ENCODE measurements at regions not wholly inside any gene's neighbourhood (a gene's known extent, or its start where the extent isn't known, plus 50 kb on each side); places are given as distances from the start of the nearest gene placed in this dataset.

GRCh38 chr5:169389318-169389717, 88.4 kb upstream of the SLIT3 start:
- no peaks in the 10 kb centered on the region for H3K79me2 ChIP-seq (ENCODE audit: control insufficient read depth, insufficient read depth, low read length)
- H2AFZ ChIP-seq (ENCODE audit: low read depth, low read length): no peak overlapping the region
- TF ChIP-seq MYC (IDR thresholded peaks at IDR 0.05; ENCODE audit: low read depth, low read length): no peak
- TF ChIP-seq POLR2AphosphoS5 (IDR thresholded peaks at IDR 0.05; ENCODE audit: insufficient read depth, low read depth, low read length): no peak
- TF ChIP-seq POLR2A (IDR thresholded peaks at IDR 0.05; ENCODE audit: low read depth, low read length): no peak
- no peak for TF ChIP-seq GATA2 (IDR thresholded peaks at IDR 0.05; ENCODE audit: insufficient read depth, insufficient read length, low read depth, low read length)
- no peak for TF ChIP-seq CTCF (IDR thresholded peaks at IDR 0.05; ENCODE audit: extremely low read depth in 1 of 2, insufficient read depth in 1 of 2, low read depth in 1 of 2, low read length in 2 of 2)
- no peak for TF ChIP-seq EZH2 (IDR thresholded peaks at IDR 0.05; ENCODE audit: borderline replicate concordance, low read depth, low read length, severe bottlenecking)
- TF ChIP-seq JUN (IDR thresholded peaks at IDR 0.05; ENCODE audit: borderline replicate concordance, insufficient read depth, insufficient read length, low read depth): no peak
- TF ChIP-seq, protein P1, sequence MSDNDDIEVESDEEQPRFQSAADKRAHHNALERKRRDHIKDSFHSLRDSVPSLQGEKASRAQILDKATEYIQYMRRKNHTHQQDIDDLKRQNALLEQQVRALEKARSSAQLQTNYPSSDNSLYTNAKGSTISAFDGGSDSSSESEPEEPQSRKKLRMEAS (IDR thresholded peaks at IDR 0.05; ENCODE audit: insufficient read depth, insufficient read length): no peak
- TF ChIP-seq FOS (IDR thresholded peaks at IDR 0.05; ENCODE audit: borderline replicate concordance, insufficient read depth, low read length): no peak
- no peaks in the 10 kb centered on the region for H3K27me3 ChIP-seq (ENCODE audit: control insufficient read depth in 2 of 2, insufficient read depth in 2 of 2, low read length in 2 of 2)
- H4K20me1 ChIP-seq (replicated peaks; ENCODE audit: control insufficient read depth, extremely low read depth, insufficient read depth, low read length): no peaks in the 10 kb centered on the region
- no peak for DNase-seq (ENCODE audit: low read depth, low spot score)
- H3K9me1 ChIP-seq (replicated peaks; ENCODE audit: control insufficient read depth, extremely low read depth, insufficient read depth, low read length): no peaks in the 10 kb centered on the region
- no peak overlapping the region for H3K9ac ChIP-seq (replicated peaks; ENCODE audit: extremely low read depth, insufficient read depth, low read length)
- FAIRE-seq: no peak
- BruUV-seq (replicated peaks): no TSS peak
- no peaks in the 10 kb centered on the region for H3K9me3 ChIP-seq (replicated peaks; ENCODE audit: control insufficient read depth, insufficient read depth, low read length)
- no peaks in the 10 kb centered on the region for H3K4me1 ChIP-seq (ENCODE audit: control insufficient read depth, extremely low read depth, insufficient read depth, low read length)
- no peak overlapping the region for H3K4me3 ChIP-seq (replicated peaks in 1 of 3; ENCODE audit: insufficient read depth in 1 of 3, low read depth in 1 of 3, low read length in 3 of 3)
- intact Hi-C loops (cut with micrococcal nuclease) (no loop called here), dilution Hi-C loops (cut with MboI; ENCODE audit: extremely low pct_ligation_motif_present, low sequenced_read_pairs) (no loop called here)
- POLR2A ChIA-PET: no interaction called here
- no peak overlapping the region for H3K4me2 ChIP-seq (ENCODE audit: insufficient read depth, low read length)
- H3K27ac ChIP-seq (ENCODE audit: insufficient read depth, low read depth, low read length): no peak overlapping the region
- CTCF ChIA-PET: interaction anchor here (1.6 kb wide), 1 partner anchor 68 kb away, joined by 3 read pairs; no protein-coding TSS in a partner anchor
- no peaks in the 10 kb centered on the region for H3K36me3 ChIP-seq (ENCODE audit: control insufficient read depth in 2 of 2, extremely low read depth in 1 of 2, insufficient read depth in 2 of 2, low read length in 2 of 2)

All from endothelial cell of umbilical vein (primary cell).